ENCODE measurements at regions not wholly inside any gene's neighbourhood (a gene's known extent, or its start where the extent isn't known, plus 50 kb on each side); places are given as distances from the start of the nearest gene placed in this dataset.

DNA sequence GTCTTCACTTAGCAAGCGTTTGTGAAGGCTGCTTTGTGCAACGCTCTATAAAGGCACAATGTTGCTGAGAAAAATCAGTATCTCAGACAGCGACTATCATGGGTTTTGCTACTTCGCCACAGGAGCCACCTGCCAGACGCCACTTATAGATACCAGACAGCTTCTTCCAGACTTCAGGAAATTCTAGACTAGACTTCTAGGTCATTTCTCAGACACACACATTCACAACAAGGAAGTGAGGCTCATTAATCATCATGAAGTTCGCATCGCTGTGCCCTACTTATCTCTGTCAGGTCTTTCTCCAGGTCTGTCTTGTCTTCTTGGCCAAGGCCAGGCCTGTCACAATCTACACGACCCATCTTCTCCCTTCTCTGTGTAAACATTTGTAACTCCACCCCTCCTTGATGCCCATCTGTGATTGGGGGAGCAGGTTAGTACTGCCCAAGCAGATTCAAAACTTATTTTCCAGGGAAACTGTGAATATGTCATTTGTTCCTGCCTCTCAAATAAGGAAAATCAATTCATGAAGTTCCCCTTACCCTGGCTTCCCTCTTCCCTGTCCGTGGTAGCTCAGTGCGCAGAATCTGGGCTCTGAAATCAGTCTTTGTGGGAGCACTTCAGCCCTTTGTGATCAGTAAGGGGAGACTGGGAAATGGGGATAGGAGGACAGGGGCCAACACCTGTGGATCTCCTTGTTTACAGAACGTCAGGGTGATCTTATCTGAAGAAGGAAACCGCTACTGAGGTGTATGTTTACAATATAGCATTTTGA lies 115.5 kb downstream of the TNFAIP3 start:
- TF ChIP-seq, protein P1, sequence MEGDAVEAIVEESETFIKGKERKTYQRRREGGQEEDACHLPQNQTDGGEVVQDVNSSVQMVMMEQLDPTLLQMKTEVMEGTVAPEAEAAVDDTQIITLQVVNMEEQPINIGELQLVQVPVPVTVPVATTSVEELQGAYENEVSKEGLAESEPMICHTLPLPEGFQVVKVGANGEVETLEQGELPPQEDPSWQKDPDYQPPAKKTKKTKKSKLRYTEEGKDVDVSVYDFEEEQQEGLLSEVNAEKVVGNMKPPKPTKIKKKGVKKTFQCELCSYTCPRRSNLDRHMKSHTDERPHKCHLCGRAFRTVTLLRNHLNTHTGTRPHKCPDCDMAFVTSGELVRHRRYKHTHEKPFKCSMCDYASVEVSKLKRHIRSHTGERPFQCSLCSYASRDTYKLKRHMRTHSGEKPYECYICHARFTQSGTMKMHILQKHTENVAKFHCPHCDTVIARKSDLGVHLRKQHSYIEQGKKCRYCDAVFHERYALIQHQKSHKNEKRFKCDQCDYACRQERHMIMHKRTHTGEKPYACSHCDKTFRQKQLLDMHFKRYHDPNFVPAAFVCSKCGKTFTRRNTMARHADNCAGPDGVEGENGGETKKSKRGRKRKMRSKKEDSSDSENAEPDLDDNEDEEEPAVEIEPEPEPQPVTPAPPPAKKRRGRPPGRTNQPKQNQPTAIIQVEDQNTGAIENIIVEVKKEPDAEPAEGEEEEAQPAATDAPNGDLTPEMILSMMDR (conservative IDR thresholded peaks at IDR 0.05; ENCODE audit: low read depth in 2 of 2) = no peak
- no peak for TF ChIP-seq POLR2AphosphoS5 (IDR thresholded peaks at IDR 0.05; ENCODE audit: low read depth)
- no peak for TF ChIP-seq ZNF331 (CRISPR knock-in tag; IDR thresholded peaks at IDR 0.05; ENCODE audit: low read depth)
- TF ChIP-seq EZH2 (IDR thresholded peaks at IDR 0.05; ENCODE audit: low read depth, unreplicated experiment) = no peak
- TF ChIP-seq, protein P2, sequence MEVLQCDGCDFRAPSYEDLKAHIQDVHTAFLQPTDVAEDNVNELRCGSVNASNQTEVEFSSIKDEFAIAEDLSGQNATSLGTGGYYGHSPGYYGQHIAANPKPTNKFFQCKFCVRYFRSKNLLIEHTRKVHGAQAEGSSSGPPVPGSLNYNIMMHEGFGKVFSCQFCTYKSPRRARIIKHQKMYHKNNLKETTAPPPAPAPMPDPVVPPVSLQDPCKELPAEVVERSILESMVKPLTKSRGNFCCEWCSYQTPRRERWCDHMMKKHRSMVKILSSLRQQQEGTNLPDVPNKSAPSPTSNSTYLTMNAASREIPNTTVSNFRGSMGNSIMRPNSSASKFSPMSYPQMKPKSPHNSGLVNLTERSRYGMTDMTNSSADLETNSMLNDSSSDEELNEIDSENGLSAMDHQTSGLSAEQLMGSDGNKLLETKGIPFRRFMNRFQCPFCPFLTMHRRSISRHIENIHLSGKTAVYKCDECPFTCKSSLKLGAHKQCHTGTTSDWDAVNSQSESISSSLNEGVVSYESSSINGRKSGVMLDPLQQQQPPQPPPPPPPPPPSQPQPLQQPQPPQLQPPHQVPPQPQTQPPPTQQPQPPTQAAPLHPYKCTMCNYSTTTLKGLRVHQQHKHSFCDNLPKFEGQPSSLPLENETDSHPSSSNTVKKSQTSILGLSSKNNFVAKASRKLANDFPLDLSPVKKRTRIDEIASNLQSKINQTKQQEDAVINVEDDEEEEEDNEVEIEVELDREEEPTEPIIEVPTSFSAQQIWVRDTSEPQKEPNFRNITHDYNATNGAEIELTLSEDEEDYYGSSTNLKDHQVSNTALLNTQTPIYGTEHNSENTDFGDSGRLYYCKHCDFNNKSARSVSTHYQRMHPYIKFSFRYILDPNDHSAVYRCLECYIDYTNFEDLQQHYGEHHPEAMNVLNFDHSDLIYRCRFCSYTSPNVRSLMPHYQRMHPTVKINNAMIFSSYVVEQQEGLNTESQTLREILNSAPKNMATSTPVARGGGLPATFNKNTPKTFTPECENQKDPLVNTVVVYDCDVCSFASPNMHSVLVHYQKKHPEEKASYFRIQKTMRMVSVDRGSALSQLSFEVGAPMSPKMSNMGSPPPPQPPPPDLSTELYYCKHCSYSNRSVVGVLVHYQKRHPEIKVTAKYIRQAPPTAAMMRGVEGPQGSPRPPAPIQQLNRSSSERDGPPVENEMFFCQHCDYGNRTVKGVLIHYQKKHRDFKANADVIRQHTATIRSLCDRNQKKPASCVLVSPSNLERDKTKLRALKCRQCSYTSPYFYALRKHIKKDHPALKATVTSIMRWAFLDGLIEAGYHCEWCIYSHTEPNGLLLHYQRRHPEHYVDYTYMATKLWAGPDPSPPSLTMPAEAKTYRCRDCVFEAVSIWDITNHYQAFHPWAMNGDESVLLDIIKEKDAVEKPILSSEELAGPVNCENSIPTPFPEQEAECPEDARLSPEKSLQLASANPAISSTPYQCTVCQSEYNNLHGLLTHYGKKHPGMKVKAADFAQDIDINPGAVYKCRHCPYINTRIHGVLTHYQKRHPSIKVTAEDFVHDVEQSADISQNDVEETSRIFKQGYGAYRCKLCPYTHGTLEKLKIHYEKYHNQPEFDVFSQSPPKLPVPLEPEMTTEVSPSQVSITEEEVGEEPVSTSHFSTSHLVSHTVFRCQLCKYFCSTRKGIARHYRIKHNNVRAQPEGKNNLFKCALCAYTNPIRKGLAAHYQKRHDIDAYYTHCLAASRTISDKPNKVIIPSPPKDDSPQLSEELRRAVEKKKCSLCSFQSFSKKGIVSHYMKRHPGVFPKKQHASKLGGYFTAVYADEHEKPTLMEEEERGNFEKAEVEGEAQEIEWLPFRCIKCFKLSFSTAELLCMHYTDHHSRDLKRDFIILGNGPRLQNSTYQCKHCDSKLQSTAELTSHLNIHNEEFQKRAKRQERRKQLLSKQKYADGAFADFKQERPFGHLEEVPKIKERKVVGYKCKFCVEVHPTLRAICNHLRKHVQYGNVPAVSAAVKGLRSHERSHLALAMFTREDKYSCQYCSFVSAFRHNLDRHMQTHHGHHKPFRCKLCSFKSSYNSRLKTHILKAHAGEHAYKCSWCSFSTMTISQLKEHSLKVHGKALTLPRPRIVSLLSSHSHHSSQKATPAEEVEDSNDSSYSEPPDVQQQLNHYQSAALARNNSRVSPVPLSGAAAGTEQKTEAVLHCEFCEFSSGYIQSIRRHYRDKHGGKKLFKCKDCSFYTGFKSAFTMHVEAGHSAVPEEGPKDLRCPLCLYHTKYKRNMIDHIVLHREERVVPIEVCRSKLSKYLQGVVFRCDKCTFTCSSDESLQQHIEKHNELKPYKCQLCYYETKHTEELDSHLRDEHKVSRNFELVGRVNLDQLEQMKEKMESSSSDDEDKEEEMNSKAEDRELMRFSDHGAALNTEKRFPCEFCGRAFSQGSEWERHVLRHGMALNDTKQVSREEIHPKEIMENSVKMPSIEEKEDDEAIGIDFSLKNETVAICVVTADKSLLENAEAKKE (CRISPR knock-in tag; IDR thresholded peaks at IDR 0.05) = no peak
- TF ChIP-seq, protein P3, sequence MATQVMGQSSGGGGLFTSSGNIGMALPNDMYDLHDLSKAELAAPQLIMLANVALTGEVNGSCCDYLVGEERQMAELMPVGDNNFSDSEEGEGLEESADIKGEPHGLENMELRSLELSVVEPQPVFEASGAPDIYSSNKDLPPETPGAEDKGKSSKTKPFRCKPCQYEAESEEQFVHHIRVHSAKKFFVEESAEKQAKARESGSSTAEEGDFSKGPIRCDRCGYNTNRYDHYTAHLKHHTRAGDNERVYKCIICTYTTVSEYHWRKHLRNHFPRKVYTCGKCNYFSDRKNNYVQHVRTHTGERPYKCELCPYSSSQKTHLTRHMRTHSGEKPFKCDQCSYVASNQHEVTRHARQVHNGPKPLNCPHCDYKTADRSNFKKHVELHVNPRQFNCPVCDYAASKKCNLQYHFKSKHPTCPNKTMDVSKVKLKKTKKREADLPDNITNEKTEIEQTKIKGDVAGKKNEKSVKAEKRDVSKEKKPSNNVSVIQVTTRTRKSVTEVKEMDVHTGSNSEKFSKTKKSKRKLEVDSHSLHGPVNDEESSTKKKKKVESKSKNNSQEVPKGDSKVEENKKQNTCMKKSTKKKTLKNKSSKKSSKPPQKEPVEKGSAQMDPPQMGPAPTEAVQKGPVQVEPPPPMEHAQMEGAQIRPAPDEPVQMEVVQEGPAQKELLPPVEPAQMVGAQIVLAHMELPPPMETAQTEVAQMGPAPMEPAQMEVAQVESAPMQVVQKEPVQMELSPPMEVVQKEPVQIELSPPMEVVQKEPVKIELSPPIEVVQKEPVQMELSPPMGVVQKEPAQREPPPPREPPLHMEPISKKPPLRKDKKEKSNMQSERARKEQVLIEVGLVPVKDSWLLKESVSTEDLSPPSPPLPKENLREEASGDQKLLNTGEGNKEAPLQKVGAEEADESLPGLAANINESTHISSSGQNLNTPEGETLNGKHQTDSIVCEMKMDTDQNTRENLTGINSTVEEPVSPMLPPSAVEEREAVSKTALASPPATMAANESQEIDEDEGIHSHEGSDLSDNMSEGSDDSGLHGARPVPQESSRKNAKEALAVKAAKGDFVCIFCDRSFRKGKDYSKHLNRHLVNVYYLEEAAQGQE (IDR thresholded peaks at IDR 0.05; ENCODE audit: unreplicated experiment) = no peak
- TF ChIP-seq EZH2phosphoT487 (IDR thresholded peaks at IDR 0.05; ENCODE audit: unreplicated experiment) = no peak
- no peak for TF ChIP-seq CREB1 (CRISPR knock-in tag; IDR thresholded peaks at IDR 0.05; ENCODE audit: low read depth)
- TF ChIP-seq JUNB (IDR thresholded peaks at IDR 0.05; ENCODE audit: unreplicated experiment) = no peak
- TF ChIP-seq, protein P4, sequence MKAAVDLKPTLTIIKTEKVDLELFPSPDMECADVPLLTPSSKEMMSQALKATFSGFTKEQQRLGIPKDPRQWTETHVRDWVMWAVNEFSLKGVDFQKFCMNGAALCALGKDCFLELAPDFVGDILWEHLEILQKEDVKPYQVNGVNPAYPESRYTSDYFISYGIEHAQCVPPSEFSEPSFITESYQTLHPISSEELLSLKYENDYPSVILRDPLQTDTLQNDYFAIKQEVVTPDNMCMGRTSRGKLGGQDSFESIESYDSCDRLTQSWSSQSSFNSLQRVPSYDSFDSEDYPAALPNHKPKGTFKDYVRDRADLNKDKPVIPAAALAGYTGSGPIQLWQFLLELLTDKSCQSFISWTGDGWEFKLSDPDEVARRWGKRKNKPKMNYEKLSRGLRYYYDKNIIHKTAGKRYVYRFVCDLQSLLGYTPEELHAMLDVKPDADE (IDR thresholded peaks at IDR 0.05) = no peak
